Neural cell (in vitro differentiated cells): ENCODE measurements at regions not wholly inside any gene's neighbourhood (a gene's known extent, or its start where the extent isn't known, plus 50 kb on each side); places are given as distances from the start of the nearest gene placed in this dataset.
A peak's percentile ranks its signal among the peaks of the same experiment; 100 is the strongest.

Experiments used
- H2AFZ ChIP-seq: fragments of 200-600, 300-800 bp; sonication (generic), shearing (Covaris generic); 2 replicates; pipeline ENCODE4 v1.6.0; 2014; ENCODE audit warnings: low read depth, mild to moderate bottlenecking, antibody characterized with exemption, low read length, moderate library complexity
- H3F3A ChIP-seq: fragments of 200-600 bp; shearing (Covaris generic); 2 replicates; pipeline ENCODE4 v1.6.1; 2016; ENCODE audit warnings: mild to moderate bottlenecking, moderate library complexity, mixed read lengths, antibody characterized with exemption, low read length; ENCODE audit not compliant: insufficient read depth, poor library complexity, severe bottlenecking
- H3K27ac ChIP-seq: fragments of 200-600, 300-800 bp; sonication (generic), shearing (Covaris generic); 2 replicates; pipeline ENCODE4 v1.5.1; 2014; ENCODE audit warnings: mild to moderate bottlenecking, low read length, moderate library complexity
- H3K27me3 ChIP-seq: fragments of 300-800, 200-600 bp; sonication (generic), shearing (Covaris generic); 2 replicates; pipeline ENCODE4 v1.6.0; 2014; ENCODE audit warnings: mild to moderate bottlenecking, low read depth, low read length, moderate library complexity; ENCODE audit not compliant: insufficient read depth
- H3K36me3 ChIP-seq: fragments of 300-800, 200-600 bp; sonication (generic), shearing (Covaris generic); 2 replicates; pipeline ENCODE4 v1.5.1; 2014; ENCODE audit warnings: mild to moderate bottlenecking, antibody characterized with exemption, low read length, moderate library complexity; ENCODE audit not compliant: insufficient read depth
- H3K4me2 ChIP-seq: fragments of 300-800, 200-600 bp; sonication (generic), shearing (Covaris generic); 2 replicates; pipeline ENCODE4 v1.6.0; 2014; ENCODE audit warnings: mild to moderate bottlenecking, low read length
- H3K4me3 ChIP-seq: fragments of 300-800, 200-600 bp; sonication (generic), shearing (Covaris generic); 2 replicates; pipeline ENCODE4 v1.5.1; 2014; ENCODE audit warnings: mild to moderate bottlenecking, low read length, moderate library complexity
- H3K79me2 ChIP-seq: fragments of 200-600 bp; shearing (Covaris generic); replicated peaks from 2 replicates; pipeline ENCODE4 v1.6.0; 2014; ENCODE audit warnings: mild to moderate bottlenecking, low read length, moderate library complexity; ENCODE audit not compliant: insufficient read depth
- H3K9ac ChIP-seq: fragments of 300-800, 200-600 bp; sonication (generic), shearing (Covaris generic); 2 replicates; pipeline ENCODE4 v1.6.1; 2016; ENCODE audit warnings: mild to moderate bottlenecking, low read length, mixed read lengths
- H3K9me2 ChIP-seq: fragments of 200-600 bp; shearing (Covaris generic); 2 replicates; pipeline ENCODE4 v1.6.1; 2016; ENCODE audit warnings: mild to moderate bottlenecking, low read length, mixed read lengths; ENCODE audit not compliant: insufficient read depth
- H3K9me3 ChIP-seq: fragments of 200-600, 300-800 bp; sonication (generic), shearing (Covaris generic); 2 replicates; pipeline ENCODE4 v1.6.1; 2016; ENCODE audit warnings: mild to moderate bottlenecking, mixed run types, low read length, moderate library complexity, mixed read lengths
- H4K20me1 ChIP-seq: fragments of 200-600 bp; shearing (Covaris generic); 2 replicates; pipeline ENCODE4 v1.6.1; 2016; ENCODE audit warnings: mild to moderate bottlenecking, mixed run types; ENCODE audit not compliant: insufficient read depth
- EP300 ChIP-seq: fragments of 450-650 bp; conservative IDR thresholded peaks from 2 replicates; pipeline ENCODE4 v1.6.1; 2014; ENCODE audit warnings: antibody characterized with exemption, mild to moderate bottlenecking, moderate library complexity; ENCODE audit not compliant: poor library complexity, severe bottlenecking
- EZH2 ChIP-seq: fragments of 200-600, 300-800 bp; shearing (Covaris generic), sonication (generic); IDR thresholded peaks from 2 replicates; pipeline ENCODE4 v1.6.1; 2014; ENCODE audit warnings: antibody characterized with exemption, low read length, borderline replicate concordance, mild to moderate bottlenecking; ENCODE audit not compliant: insufficient read depth, poor library complexity, severe bottlenecking
- MXI1 ChIP-seq: fragments of 450-650 bp; conservative IDR thresholded peaks from 2 replicates; pipeline ENCODE4 v1.6.1; 2014; ENCODE audit warnings: antibody characterized with exemption, mild to moderate bottlenecking; ENCODE audit not compliant: poor library complexity, severe bottlenecking
- POLR2AphosphoS5 ChIP-seq: IDR thresholded peaks from 2 replicates; pipeline ENCODE4 v1.6.1; 2012
- RAD21 ChIP-seq: fragments of 450-650 bp; conservative IDR thresholded peaks from 2 replicates; pipeline ENCODE4 v1.6.1; 2014; ENCODE audit warnings: antibody characterized with exemption, mild to moderate bottlenecking, moderate library complexity
- REST ChIP-seq: IDR thresholded peaks from 2 replicates; pipeline ENCODE4 v1.6.1; 2012; ENCODE audit warnings: borderline replicate concordance
- SMC3 ChIP-seq: fragments of 450-650 bp; conservative IDR thresholded peaks from 2 replicates; pipeline ENCODE4 v1.6.1; 2014; ENCODE audit warnings: antibody characterized with exemption, mild to moderate bottlenecking, moderate library complexity; ENCODE audit not compliant: poor library complexity
- TAF1 ChIP-seq: IDR thresholded peaks from 2 replicates; pipeline ENCODE4 v1.6.1; 2012; ENCODE audit warnings: low read depth
- TF ChIP-seq, protein P1 (sequence below): fragments of 450-650 bp; IDR thresholded peaks from 2 replicates; pipeline ENCODE4 v1.5.1; 2014; ENCODE audit warnings: antibody characterized with exemption, mild to moderate bottlenecking, moderate library complexity; ENCODE audit not compliant: poor library complexity, severe bottlenecking

- H2AFZ ChIP-seq, result no peak overlapping the region
- H3K27me3 ChIP-seq, result no peaks in the 10 kb centered on the region
- no peaks in the 10 kb centered on the region for H3K9me2 ChIP-seq
- H3K4me2 ChIP-seq, result peak overlapping the region; percentile 26
- H3K9ac ChIP-seq, result peak overlapping the region; percentile 57
- H3K9me3 ChIP-seq, result no peaks in the 10 kb centered on the region
- H4K20me1 ChIP-seq, result no peaks in the 10 kb centered on the region
- H3F3A ChIP-seq, result no peaks in the 10 kb centered on the region
- H3K79me2 ChIP-seq, result no peaks in the 10 kb centered on the region
- no peak for TF ChIP-seq REST
- H3K27ac ChIP-seq, result peak overlapping the region; percentile 95
- H3K4me3 ChIP-seq, result peak overlapping the region; percentile 39
- H3K36me3 ChIP-seq, result no peaks in the 10 kb centered on the region
Measured at GRCh38 chr15:92779874-92780273, 120.2 kb upstream of the CHD2 start.

DNA sequence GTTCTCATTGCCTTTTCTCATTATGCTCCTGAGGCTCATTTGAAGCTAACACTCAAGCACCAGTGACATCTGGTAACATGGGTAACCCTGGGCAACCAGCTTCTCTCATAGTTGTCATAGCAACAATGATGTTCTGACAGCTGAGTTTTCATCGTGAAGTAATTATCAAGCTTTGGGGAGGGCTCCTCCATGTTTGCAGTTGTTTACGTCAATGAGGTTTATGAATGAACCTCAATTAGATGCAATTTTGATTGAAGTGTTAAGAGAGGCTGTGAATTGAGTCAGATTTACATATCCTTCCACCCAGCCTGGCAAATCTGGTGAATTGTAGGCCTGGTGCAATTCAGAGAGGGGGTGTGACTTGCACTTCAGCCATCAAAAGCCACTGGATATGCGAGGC, 119.3 kb upstream of the CHD2 start:
- Histone ChIP-seq H3K27ac (peak overlapping the region; percentile 95), H3K4me3 (peak overlapping the region; percentile 39), H3K9me3 (no peaks in the 10 kb centered on the region), H2AFZ (no peak overlapping the region), H4K20me1 (no peaks in the 10 kb centered on the region), H3K4me2 (peak overlapping the region; percentile 26), H3K27me3 (no peaks in the 10 kb centered on the region), H3K9ac (peak overlapping the region; percentile 57), H3K9me2 (no peaks in the 10 kb centered on the region), H3K36me3 (no peaks in the 10 kb centered on the region), H3F3A (no peaks in the 10 kb centered on the region), H3K79me2 (no peaks in the 10 kb centered on the region)
- TF ChIP-seq POLR2AphosphoS5 (peak; percentile 82), EZH2 (no peak), RAD21 (peak; percentile 39), MXI1 (peak; percentile 93), EP300 (peak; percentile 93), SMC3 (peak; percentile 30), REST (no peak), TAF1 (no peak)
- TF ChIP-seq, protein P1, sequence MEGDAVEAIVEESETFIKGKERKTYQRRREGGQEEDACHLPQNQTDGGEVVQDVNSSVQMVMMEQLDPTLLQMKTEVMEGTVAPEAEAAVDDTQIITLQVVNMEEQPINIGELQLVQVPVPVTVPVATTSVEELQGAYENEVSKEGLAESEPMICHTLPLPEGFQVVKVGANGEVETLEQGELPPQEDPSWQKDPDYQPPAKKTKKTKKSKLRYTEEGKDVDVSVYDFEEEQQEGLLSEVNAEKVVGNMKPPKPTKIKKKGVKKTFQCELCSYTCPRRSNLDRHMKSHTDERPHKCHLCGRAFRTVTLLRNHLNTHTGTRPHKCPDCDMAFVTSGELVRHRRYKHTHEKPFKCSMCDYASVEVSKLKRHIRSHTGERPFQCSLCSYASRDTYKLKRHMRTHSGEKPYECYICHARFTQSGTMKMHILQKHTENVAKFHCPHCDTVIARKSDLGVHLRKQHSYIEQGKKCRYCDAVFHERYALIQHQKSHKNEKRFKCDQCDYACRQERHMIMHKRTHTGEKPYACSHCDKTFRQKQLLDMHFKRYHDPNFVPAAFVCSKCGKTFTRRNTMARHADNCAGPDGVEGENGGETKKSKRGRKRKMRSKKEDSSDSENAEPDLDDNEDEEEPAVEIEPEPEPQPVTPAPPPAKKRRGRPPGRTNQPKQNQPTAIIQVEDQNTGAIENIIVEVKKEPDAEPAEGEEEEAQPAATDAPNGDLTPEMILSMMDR, result no peak
